OCI-LY1 (cell line): ENCODE measurements at regions not wholly inside any gene's neighbourhood (a gene's known extent, or its start where the extent isn't known, plus 50 kb on each side); places are given as distances from the start of the nearest gene placed in this dataset.

Source experiments
- H2AFZ ChIP-seq: fragments of 200-600 bp; sonication (generic), shearing (Covaris generic); 2 replicates; pipeline ENCODE4 v1.6.0; 2014; ENCODE audit warnings: antibody characterized with exemption, mild to moderate bottlenecking, low read length
- H3F3A ChIP-seq: fragments of 200-600 bp; sonication (generic), shearing (Covaris generic); 2 replicates; pipeline ENCODE4 v1.6.0; 2014; ENCODE audit warnings: mild to moderate bottlenecking, antibody characterized with exemption, low read length, moderate library complexity; ENCODE audit not compliant: insufficient read depth
- H3K27ac ChIP-seq: fragments of 200-600 bp; sonication (generic); 2 replicates; pipeline ENCODE4 v1.5.1; 2014; ENCODE audit warnings: low read length, mixed run types, mild to moderate bottlenecking, low read depth; ENCODE audit not compliant: poor library complexity, severe bottlenecking
- H3K27me3 ChIP-seq: fragments of 200-600 bp; sonication (generic); 2 replicates; pipeline ENCODE4 v1.6.0; 2014; ENCODE audit warnings: antibody characterized with exemption, mild to moderate bottlenecking, low read length, moderate library complexity; ENCODE audit not compliant: insufficient read depth
- H3K36me3 ChIP-seq: fragments of 200-600 bp; sonication (generic); 2 replicates; pipeline ENCODE4 v1.6.1; 2014; ENCODE audit warnings: mild to moderate bottlenecking, antibody characterized with exemption, low read length, moderate library complexity, mixed read lengths; ENCODE audit not compliant: insufficient read depth
- H3K4me1 ChIP-seq: fragments of 200-600 bp; sonication (generic); 2 replicates; pipeline ENCODE4 v1.5.1; 2014; ENCODE audit warnings: mild to moderate bottlenecking, low read length, moderate library complexity; ENCODE audit not compliant: insufficient read depth, severe bottlenecking
- H3K4me2 ChIP-seq: fragments of 200-600 bp; sonication (generic), shearing (Covaris generic); 2 replicates; pipeline ENCODE4 v1.6.1; 2014; ENCODE audit warnings: low read length
- H3K4me3 ChIP-seq: fragments of 200-600 bp; sonication (generic); 2 replicates; pipeline ENCODE4 v1.5.1; 2014; ENCODE audit warnings: low read length, low read depth, mild to moderate bottlenecking, mixed read lengths; ENCODE audit not compliant: poor library complexity, severe bottlenecking
- H3K79me2 ChIP-seq: fragments of 200-600 bp; shearing (Covaris generic); 2 replicates; pipeline ENCODE4 v1.6.1; 2016; ENCODE audit warnings: mixed run types, low read length, mixed read lengths; ENCODE audit not compliant: insufficient read depth
- H3K9ac ChIP-seq: fragments of 200-600 bp; sonication (generic), shearing (Covaris generic); 2 replicates; pipeline ENCODE4 v1.6.1; 2014; ENCODE audit warnings: mild to moderate bottlenecking, low read length, mixed read lengths
- H3K9me2 ChIP-seq: fragments of 200-600 bp; sonication (generic), shearing (Covaris generic); 2 replicates; pipeline ENCODE4 v1.6.1; 2014; ENCODE audit warnings: low read depth, mild to moderate bottlenecking, low read length, mixed read lengths
- H3K9me3 ChIP-seq: fragments of 200-600 bp; shearing (Covaris generic); 2 replicates; pipeline ENCODE4 v1.6.1; 2014; ENCODE audit warnings: low read length, mixed read lengths
- H4K20me1 ChIP-seq: fragments of 200-600 bp; sonication (generic), shearing (Covaris generic); 2 replicates; pipeline ENCODE4 v1.6.0; 2016; ENCODE audit warnings: mild to moderate bottlenecking, low read length; ENCODE audit not compliant: insufficient read depth
- EZH2 ChIP-seq: fragments of 200-600 bp; sonication (generic), shearing (Covaris generic); IDR thresholded peaks from 2 replicates; pipeline ENCODE4 v1.8.0; 2017; ENCODE audit warnings: borderline replicate concordance, mixed run types, mild to moderate bottlenecking, antibody characterized with exemption, low read length, moderate library complexity, mixed read lengths
- TF ChIP-seq, protein P1 (sequence below): fragments of 200-600 bp; sonication (generic), shearing (Covaris generic); IDR thresholded peaks from 2 replicates; pipeline ENCODE4 v1.5.1; 2017; ENCODE audit warnings: mild to moderate bottlenecking, antibody characterized with exemption, low read length, moderate library complexity, mixed read lengths

DNA sequence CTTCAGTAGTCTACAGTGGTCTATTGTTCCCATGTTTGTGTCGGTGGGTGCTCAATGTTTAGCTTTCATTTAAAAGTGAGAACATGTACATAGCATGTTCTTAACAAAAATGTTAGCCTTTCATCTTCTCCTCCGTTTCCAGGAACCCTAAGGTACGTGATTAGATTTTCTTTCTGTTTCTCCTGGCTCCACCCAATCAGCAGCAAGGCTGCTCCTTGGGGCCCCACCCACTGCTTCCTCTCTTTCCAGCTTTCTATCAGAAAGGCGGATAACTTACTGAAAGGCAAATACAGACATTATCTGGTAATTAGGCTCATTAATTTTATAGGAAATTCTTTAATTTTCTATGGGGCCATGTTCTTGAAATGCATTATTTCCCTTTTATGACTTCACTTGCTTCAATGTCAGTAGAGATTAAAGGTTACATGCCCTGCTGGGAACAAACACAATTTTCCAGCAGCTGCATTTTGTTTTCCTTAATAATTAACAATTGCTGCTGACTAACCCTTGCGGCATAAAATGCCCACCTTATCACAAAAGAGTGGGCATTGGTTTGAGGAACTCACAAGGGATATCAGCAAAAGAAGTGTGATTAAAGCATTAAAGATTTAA, 324.9 kb upstream of the SNX7 start:
- Histone ChIP-seq H3K4me1 (no peaks in the 10 kb centered on the region), H3F3A (no peaks in the 10 kb centered on the region), H4K20me1 (no peaks in the 10 kb centered on the region), H3K27ac (no peak overlapping the region), H2AFZ (no peak overlapping the region), H3K79me2 (no peaks in the 10 kb centered on the region), H3K9me3 (no peaks in the 10 kb centered on the region), H3K9me2 (no peaks in the 10 kb centered on the region), H3K4me3 (no peak overlapping the region), H3K27me3 (no peaks in the 10 kb centered on the region), H3K36me3 (no peaks in the 10 kb centered on the region), H3K4me2 (no peak overlapping the region), H3K9ac (no peak overlapping the region)
- TF ChIP-seq, protein P1, sequence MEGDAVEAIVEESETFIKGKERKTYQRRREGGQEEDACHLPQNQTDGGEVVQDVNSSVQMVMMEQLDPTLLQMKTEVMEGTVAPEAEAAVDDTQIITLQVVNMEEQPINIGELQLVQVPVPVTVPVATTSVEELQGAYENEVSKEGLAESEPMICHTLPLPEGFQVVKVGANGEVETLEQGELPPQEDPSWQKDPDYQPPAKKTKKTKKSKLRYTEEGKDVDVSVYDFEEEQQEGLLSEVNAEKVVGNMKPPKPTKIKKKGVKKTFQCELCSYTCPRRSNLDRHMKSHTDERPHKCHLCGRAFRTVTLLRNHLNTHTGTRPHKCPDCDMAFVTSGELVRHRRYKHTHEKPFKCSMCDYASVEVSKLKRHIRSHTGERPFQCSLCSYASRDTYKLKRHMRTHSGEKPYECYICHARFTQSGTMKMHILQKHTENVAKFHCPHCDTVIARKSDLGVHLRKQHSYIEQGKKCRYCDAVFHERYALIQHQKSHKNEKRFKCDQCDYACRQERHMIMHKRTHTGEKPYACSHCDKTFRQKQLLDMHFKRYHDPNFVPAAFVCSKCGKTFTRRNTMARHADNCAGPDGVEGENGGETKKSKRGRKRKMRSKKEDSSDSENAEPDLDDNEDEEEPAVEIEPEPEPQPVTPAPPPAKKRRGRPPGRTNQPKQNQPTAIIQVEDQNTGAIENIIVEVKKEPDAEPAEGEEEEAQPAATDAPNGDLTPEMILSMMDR, result no peak
- TF ChIP-seq EZH2, result no peak

DNA sequence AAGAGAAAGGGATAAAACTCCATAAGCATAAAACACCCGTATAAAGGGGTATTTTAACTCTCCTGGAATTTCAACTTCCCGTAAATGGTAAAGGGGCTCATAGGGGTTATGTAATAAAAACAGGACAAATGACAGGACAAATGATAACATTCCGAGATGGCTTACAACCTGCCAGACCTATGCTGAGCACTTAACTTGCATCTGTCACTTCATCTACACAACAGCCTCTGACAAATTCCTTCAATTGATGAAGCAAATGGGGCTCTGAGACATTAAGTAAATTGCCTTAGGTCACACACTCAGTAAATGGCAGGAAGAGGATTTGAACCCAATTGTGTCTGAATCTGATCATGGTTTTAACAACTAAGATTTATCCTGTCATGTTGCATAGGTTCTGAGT, 327.6 kb upstream of the SNX7 start:
- H3K4me2 ChIP-seq, result no peak overlapping the region
- no peak overlapping the region for H3K27ac ChIP-seq
- no peaks in the 10 kb centered on the region for H3F3A ChIP-seq
- no peak overlapping the region for H2AFZ ChIP-seq
- no peak overlapping the region for H3K4me3 ChIP-seq
- no peak for TF ChIP-seq EZH2
- TF ChIP-seq, protein P1, result no peak
- H3K9ac ChIP-seq, result no peak overlapping the region
- H3K36me3 ChIP-seq, result no peaks in the 10 kb centered on the region
- no peaks in the 10 kb centered on the region for H3K27me3 ChIP-seq
- H4K20me1 ChIP-seq, result no peaks in the 10 kb centered on the region
- no peaks in the 10 kb centered on the region for H3K79me2 ChIP-seq
- no peaks in the 10 kb centered on the region for H3K9me3 ChIP-seq
- H3K4me1 ChIP-seq, result no peaks in the 10 kb centered on the region
- H3K9me2 ChIP-seq, result no peaks in the 10 kb centered on the region

DNA sequence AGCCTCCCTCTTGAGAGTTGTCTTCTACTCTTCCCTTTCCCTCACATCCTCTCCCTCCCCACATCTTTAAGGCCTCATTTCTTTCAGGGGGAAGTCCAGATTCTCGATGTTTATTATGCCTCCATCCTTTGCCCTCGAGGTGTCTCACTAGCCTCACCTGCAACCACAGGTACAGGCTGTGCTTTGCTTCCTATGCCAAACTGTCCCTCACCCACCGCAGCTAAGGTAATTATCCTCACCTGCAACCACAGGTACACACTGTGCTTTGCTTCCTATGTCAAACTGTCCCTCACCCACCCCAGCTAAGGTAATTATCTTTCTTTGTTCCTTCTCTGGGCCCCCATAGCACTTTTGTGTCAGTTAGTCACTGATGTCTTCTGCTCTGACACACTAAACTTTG, 328.1 kb upstream of the SNX7 start:
- Histone ChIP-seq H3K9me2 (no peaks in the 10 kb centered on the region), H3K4me2 (no peak overlapping the region), H3K9ac (no peak overlapping the region), H3K9me3 (no peaks in the 10 kb centered on the region), H3F3A (no peaks in the 10 kb centered on the region), H2AFZ (no peak overlapping the region), H3K4me1 (no peaks in the 10 kb centered on the region), H3K36me3 (no peaks in the 10 kb centered on the region), H3K27ac (no peak overlapping the region), H4K20me1 (no peaks in the 10 kb centered on the region), H3K27me3 (no peaks in the 10 kb centered on the region), H3K4me3 (no peak overlapping the region), H3K79me2 (no peaks in the 10 kb centered on the region)
- TF ChIP-seq EZH2, result no peak
- TF ChIP-seq, protein P1, result no peak
